ENCODE measurements at regions not wholly inside any gene's neighbourhood (a gene's known extent, or its start where the extent isn't known, plus 50 kb on each side); places are given as distances from the start of the nearest gene placed in this dataset.

GRCh38 chr9:80883426-80883825 lies 805.9 kb downstream of the TLE1 start:
- no peak for ATAC-seq
- in situ Hi-C loops (cut with MboI) (no loop called here), intact Hi-C loops (cut with micrococcal nuclease; ENCODE audit: unreplicated experiment) (no loop called here)
- Histone ChIP-seq H3K4me3 (no peak overlapping the region), H3K27ac (ENCODE audit: control insufficient read depth, insufficient read depth) (no peak overlapping the region), H4K20me1 (ENCODE audit: control insufficient read depth, insufficient read depth) (no peaks in the 10 kb centered on the region), H3K36me3 (ENCODE audit: control insufficient read depth in 2 of 2, insufficient read depth in 2 of 2, low read length in 1 of 2) (no peaks in the 10 kb centered on the region), H3K9me3 (replicated peaks; ENCODE audit: control insufficient read depth, insufficient read depth, low read length) (no peaks in the 10 kb centered on the region), H3K9ac (ENCODE audit: control insufficient read depth, insufficient read depth, low read length) (no peak overlapping the region), H3K27me3 (replicated peaks in 1 of 2; ENCODE audit: control insufficient read depth in 2 of 2, insufficient read depth in 2 of 2, low read length in 1 of 2) (no peaks in the 10 kb centered on the region), H3K79me2 (ENCODE audit: control insufficient read depth, insufficient read depth, low read length) (no peaks in the 10 kb centered on the region), H2AFZ (ENCODE audit: control insufficient read depth, low read depth, low read length) (no peak overlapping the region), H3K4me1 (ENCODE audit: control insufficient read depth, insufficient read depth, low read length) (no peaks in the 10 kb centered on the region), H3K4me2 (ENCODE audit: control insufficient read depth, insufficient read depth) (no peak overlapping the region)
- POLR2A ChIA-PET = no interaction called here
- no TSS peak for BruUV-seq (replicated peaks)
- WGBS (ENCODE audit: insufficient coverage, insufficient replicate concordance, low lambda C conversion rate, missing lambda C conversion rate) = 41% methylated on average over 5 of the region's 5 CpGs
- SMC1A ChIA-PET (ENCODE audit: uncharacterized antibody, unreplicated experiment) = interaction anchor here (1.4 to 6.0 kb wide), 6 partner anchors 8 to 275 kb away, joined by 3 to 28 read pairs (median 5); no protein-coding TSS in a partner anchor
- CTCF ChIA-PET = interaction anchor here (1.1 kb wide), 1 partner anchor 598 kb away, joined by 4 read pairs; no protein-coding TSS in a partner anchor
- no peak for DNase-seq (ENCODE audit: low read depth, low spot score)
- RAD21 ChIA-PET (ENCODE audit: unreplicated experiment) = interaction anchor here (1.1 to 1.7 kb wide), 4 partner anchors 86 to 279 kb away, joined by 3 to 4 read pairs (median 4); no protein-coding TSS in a partner anchor
- no peak for FAIRE-seq
- TF ChIP-seq SIN3A (IDR thresholded peaks at IDR 0.05; ENCODE audit: low read depth, low read length) (no peak), CBX5 (IDR thresholded peaks at IDR 0.05; ENCODE audit: low read depth) (no peak), YY1 (IDR thresholded peaks at IDR 0.05; ENCODE audit: low read depth, low read length) (no peak), ZZZ3 (IDR thresholded peaks at IDR 0.05; ENCODE audit: control insufficient read depth, insufficient read length, low read depth) (no peak), RB1 (IDR thresholded peaks at IDR 0.05; ENCODE audit: borderline replicate concordance) (no peak), ZNF592 (IDR thresholded peaks at IDR 0.05) (no peak), SMC3 (IDR thresholded peaks at IDR 0.05; ENCODE audit: borderline replicate concordance, low read length) (no peak), KDM1A (IDR thresholded peaks at IDR 0.05; ENCODE audit: borderline replicate concordance) (no peak), ATF3 (IDR thresholded peaks at IDR 0.05; ENCODE audit: borderline replicate concordance, extremely low read depth, low read depth, low read length) (no peak), PKNOX1 (IDR thresholded peaks at IDR 0.05) (no peak), HDAC6 (IDR thresholded peaks at IDR 0.05; ENCODE audit: unreplicated experiment) (no peak), E4F1 (IDR thresholded peaks at IDR 0.05; ENCODE audit: borderline replicate concordance, partially characterized antibody) (no peak), PRDM15 (CRISPR knock-in tag; IDR thresholded peaks at IDR 0.05) (no peak)

All from GM12878 (cell line).